ENCODE measurements at regions not wholly inside any gene's neighbourhood (a gene's known extent, or its start where the extent isn't known, plus 50 kb on each side); places are given as distances from the start of the nearest gene placed in this dataset.

GRCh38 chr2:18167871-18168270 is 289.4 kb downstream of the KCNS3 start:
- TF ChIP-seq, protein P1, sequence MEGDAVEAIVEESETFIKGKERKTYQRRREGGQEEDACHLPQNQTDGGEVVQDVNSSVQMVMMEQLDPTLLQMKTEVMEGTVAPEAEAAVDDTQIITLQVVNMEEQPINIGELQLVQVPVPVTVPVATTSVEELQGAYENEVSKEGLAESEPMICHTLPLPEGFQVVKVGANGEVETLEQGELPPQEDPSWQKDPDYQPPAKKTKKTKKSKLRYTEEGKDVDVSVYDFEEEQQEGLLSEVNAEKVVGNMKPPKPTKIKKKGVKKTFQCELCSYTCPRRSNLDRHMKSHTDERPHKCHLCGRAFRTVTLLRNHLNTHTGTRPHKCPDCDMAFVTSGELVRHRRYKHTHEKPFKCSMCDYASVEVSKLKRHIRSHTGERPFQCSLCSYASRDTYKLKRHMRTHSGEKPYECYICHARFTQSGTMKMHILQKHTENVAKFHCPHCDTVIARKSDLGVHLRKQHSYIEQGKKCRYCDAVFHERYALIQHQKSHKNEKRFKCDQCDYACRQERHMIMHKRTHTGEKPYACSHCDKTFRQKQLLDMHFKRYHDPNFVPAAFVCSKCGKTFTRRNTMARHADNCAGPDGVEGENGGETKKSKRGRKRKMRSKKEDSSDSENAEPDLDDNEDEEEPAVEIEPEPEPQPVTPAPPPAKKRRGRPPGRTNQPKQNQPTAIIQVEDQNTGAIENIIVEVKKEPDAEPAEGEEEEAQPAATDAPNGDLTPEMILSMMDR (IDR thresholded peaks at IDR 0.05) = no peak
- TF ChIP-seq POLR2A (IDR thresholded peaks at IDR 0.05) = no peak
- no peak for TF ChIP-seq POLR2AphosphoS5 (IDR thresholded peaks at IDR 0.05)
